CD14-positive monocyte (primary cell): ENCODE measurements at regions not wholly inside any gene's neighbourhood (a gene's known extent, or its start where the extent isn't known, plus 50 kb on each side); places are given as distances from the start of the nearest gene placed in this dataset.

Experiments
- DNase-seq, 3 donors: peaks; one replicate each; pipeline ENCODE4 v3.0.0-alpha.2; 2011 to 2022
- H2AFZ ChIP-seq: 2 replicates; pipeline ENCODE4 v1.6.0; 2012; ENCODE audit warnings: mild to moderate bottlenecking, low read depth, low read length, inconsistent platforms; ENCODE audit not compliant: insufficient read depth, poor library complexity, severe bottlenecking
- H3K27ac ChIP-seq, 2 donors: 1 replicate in 1 of 2; 2 replicates in 1 of 2; pipeline ENCODE4 v1.5.1; 2012 to 2013; ENCODE audit warnings: low read length in 2 of 2, control low read depth in 1 of 2, inconsistent platforms in 1 of 2, low read depth in 1 of 2, mild to moderate bottlenecking in 1 of 2
- H3K27me3 ChIP-seq, 2 donors: one replicate each; pipeline versions ENCODE4 v1.6.0 to v1.6.1; 2011 to 2013; ENCODE audit warnings: low read length in 2 of 2; ENCODE audit not compliant: control insufficient read depth in 2 of 2, insufficient read depth in 2 of 2
- H3K36me3 ChIP-seq, 2 donors: replicated peaks in 1 of 2; 1 replicate in 1 of 2; 2 replicates in 1 of 2; pipeline versions ENCODE4 v1.5.1 to v1.6.1; 2012 to 2013; ENCODE audit warnings: low read length in 2 of 2, control low read depth in 1 of 2, inconsistent platforms in 1 of 2, mild to moderate bottlenecking in 1 of 2; ENCODE audit not compliant: insufficient read depth in 2 of 2, control insufficient read depth in 1 of 2
- H3K4me1 ChIP-seq, 2 donors: 1 replicate in 1 of 2; 2 replicates in 1 of 2; pipeline versions ENCODE4 v1.5.1 to v1.6.1; 2012 to 2013; ENCODE audit warnings: low read length in 2 of 2, control low read depth in 1 of 2, inconsistent platforms in 1 of 2, mild to moderate bottlenecking in 1 of 2, moderate library complexity in 1 of 2; ENCODE audit not compliant: insufficient read depth in 2 of 2, control insufficient read depth in 1 of 2
- H3K4me2 ChIP-seq: replicated peaks from 2 replicates; pipeline ENCODE3; 2012; ENCODE audit warnings: low read length, moderate library complexity, mild to moderate bottlenecking; ENCODE audit not compliant: poor library complexity, severe bottlenecking; ENCODE audit errors: extremely low read depth
- H3K4me3 ChIP-seq, 3 experiments: fragments of 200-600 bp in 1 of 3; sonication (generic) in 1 of 3; replicated peaks in 1 of 3; 1 replicate in 2 of 3; 2 replicates in 1 of 3; pipeline ENCODE4 v1.5.1; 2011 to 2013; ENCODE audit warnings: low read length in 3 of 3, mild to moderate bottlenecking in 3 of 3, control low read depth in 2 of 3, low read depth in 2 of 3, inconsistent platforms in 1 of 3, moderate library complexity in 1 of 3
- H3K79me2 ChIP-seq: 2 replicates; pipeline ENCODE4 v1.6.0; 2012; ENCODE audit warnings: mild to moderate bottlenecking, control low read depth, inconsistent platforms, low read length, moderate library complexity; ENCODE audit not compliant: insufficient read depth
- H3K9ac ChIP-seq: 2 replicates; pipeline ENCODE4 v1.6.0; 2017; ENCODE audit warnings: low read length, mild to moderate bottlenecking; ENCODE audit not compliant: insufficient read depth, poor library complexity, severe bottlenecking
- H3K9me3 ChIP-seq, 2 donors: replicated peaks in 1 of 2; 1 replicate in 1 of 2; 2 replicates in 1 of 2; pipeline versions ENCODE4 v1.5.1 to v1.6.1; 2012 to 2013; ENCODE audit warnings: low read length in 2 of 2, control low read depth in 1 of 2; ENCODE audit not compliant: control insufficient read depth in 1 of 2, insufficient read depth in 1 of 2
- H4K20me1 ChIP-seq: 2 replicates; pipeline ENCODE4 v1.6.0; 2012; ENCODE audit warnings: mild to moderate bottlenecking, low read length, control low read depth, moderate library complexity; ENCODE audit not compliant: insufficient read depth
- H3K27ac Mint-ChIP-seq, 7 donors: one replicate each; pipeline ENCODE4 v1.8.0; 2020; ENCODE audit warnings: mild to moderate bottlenecking in 7 of 7, mixed read lengths in 7 of 7, moderate library complexity in 6 of 7, inconsistent platforms in 2 of 7
- H3K27me3 Mint-ChIP-seq, 3 donors: one replicate each; pipeline ENCODE4 v1.8.0; 2021 to 2022; ENCODE audit warnings: low read depth in 3 of 3, mild to moderate bottlenecking in 3 of 3, mixed read lengths in 3 of 3, moderate library complexity in 3 of 3, inconsistent platforms in 1 of 3
- H3K36me3 Mint-ChIP-seq, 2 donors: one replicate each; pipeline ENCODE4 v1.8.0; 2020; ENCODE audit warnings: mixed read lengths in 2 of 2, inconsistent platforms in 1 of 2, mild to moderate bottlenecking in 1 of 2
- H3K4me1 Mint-ChIP-seq: one replicate; pipeline ENCODE4 v1.8.0; 2020; ENCODE audit warnings: mild to moderate bottlenecking, mixed read lengths
- H3K4me3 Mint-ChIP-seq, 2 donors: one replicate each; pipeline ENCODE4 v1.8.0; 2020; ENCODE audit warnings: mild to moderate bottlenecking in 2 of 2, mixed read lengths in 2 of 2, moderate library complexity in 1 of 2
- H3K9me3 Mint-ChIP-seq, 7 donors: one replicate each; pipeline ENCODE4 v1.8.0; 2020 to 2022; ENCODE audit warnings: mixed read lengths in 7 of 7, mild to moderate bottlenecking in 6 of 7, moderate library complexity in 6 of 7, inconsistent platforms in 2 of 7
- WGBS: methylation state at CpG from one replicate; pipeline ENCODE4 v1.1.5; 2013; ENCODE audit warnings: missing lambda C conversion rate; ENCODE audit not compliant: insufficient coverage; 5-methylcytosine and 5-hydroxymethylcytosine counted together
- intact Hi-C, 2 donors: fragments of 100-400 bp; cut with micrococcal nuclease; formaldehyde crosslinking; loops; one replicate each; pipeline versions ENCODE4 v1.15.0 to v1.15.1; 2023
- TF ChIP-seq, protein P1 (sequence below): fragments of 200-600 bp; IDR thresholded peaks from one replicate; pipeline ENCODE4 v1.8.0; 2022; ENCODE audit warnings: antibody characterized with exemption, mild to moderate bottlenecking

DNA sequence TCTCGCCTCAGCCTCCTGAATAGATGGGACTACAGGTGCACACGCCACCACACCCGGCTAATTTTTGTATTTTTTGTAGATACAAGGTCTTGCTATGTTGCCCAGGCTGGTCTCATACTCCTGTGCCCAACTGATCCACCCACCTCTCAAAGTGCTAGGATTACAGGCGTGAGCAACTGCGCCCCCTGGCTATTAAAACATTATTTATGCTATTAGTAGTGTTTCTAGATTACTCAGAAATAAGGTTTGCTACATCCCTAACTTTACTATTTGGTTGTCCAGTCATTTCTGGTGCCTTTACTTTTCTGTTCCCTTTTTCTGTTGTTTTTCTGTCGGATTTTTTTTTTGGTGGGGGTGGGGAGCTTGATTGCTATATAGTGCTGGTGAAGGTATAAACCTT lies 393.6 kb upstream of the TPM1 start:
- no peaks in the 10 kb centered on the region for H3K36me3 ChIP-seq
- H3K4me1 ChIP-seq = peaks cover 48 to 57% of the 10 kb centered on the region in 2 donors
- no peak overlapping the region for H2AFZ ChIP-seq
- TF ChIP-seq, protein P1, sequence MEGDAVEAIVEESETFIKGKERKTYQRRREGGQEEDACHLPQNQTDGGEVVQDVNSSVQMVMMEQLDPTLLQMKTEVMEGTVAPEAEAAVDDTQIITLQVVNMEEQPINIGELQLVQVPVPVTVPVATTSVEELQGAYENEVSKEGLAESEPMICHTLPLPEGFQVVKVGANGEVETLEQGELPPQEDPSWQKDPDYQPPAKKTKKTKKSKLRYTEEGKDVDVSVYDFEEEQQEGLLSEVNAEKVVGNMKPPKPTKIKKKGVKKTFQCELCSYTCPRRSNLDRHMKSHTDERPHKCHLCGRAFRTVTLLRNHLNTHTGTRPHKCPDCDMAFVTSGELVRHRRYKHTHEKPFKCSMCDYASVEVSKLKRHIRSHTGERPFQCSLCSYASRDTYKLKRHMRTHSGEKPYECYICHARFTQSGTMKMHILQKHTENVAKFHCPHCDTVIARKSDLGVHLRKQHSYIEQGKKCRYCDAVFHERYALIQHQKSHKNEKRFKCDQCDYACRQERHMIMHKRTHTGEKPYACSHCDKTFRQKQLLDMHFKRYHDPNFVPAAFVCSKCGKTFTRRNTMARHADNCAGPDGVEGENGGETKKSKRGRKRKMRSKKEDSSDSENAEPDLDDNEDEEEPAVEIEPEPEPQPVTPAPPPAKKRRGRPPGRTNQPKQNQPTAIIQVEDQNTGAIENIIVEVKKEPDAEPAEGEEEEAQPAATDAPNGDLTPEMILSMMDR = peak; percentile 42
- Mint-ChIP-seq H3K27me3 (peaks cover 0 to 3% (median 3%) of the 10 kb centered on the region in 3 donors), H3K27ac (peak overlapping the region; percentile 12 to 86 (median 56)), H3K4me1 (peaks cover 46% of the 10 kb centered on the region), H3K36me3 (no peaks in the 10 kb centered on the region), H3K4me3 (no peak overlapping the region), H3K9me3 (peaks cover 0 to 1% (median 0%) of the 10 kb centered on the region in 7 donors)
- WGBS = no CpG with 5 or more reads among the region's 6 CpGs
- no peaks in the 10 kb centered on the region for H3K27me3 ChIP-seq
- no peaks in the 10 kb centered on the region for H4K20me1 ChIP-seq
- H3K4me3 ChIP-seq = no peak overlapping the region
- intact Hi-C loops = no loop called here
- H3K9me3 ChIP-seq = no peaks in the 10 kb centered on the region
- peak overlapping the region in 1 of 2 donors; percentile 75 for H3K27ac ChIP-seq
- H3K79me2 ChIP-seq = no peaks in the 10 kb centered on the region
- peak; percentile 17 to 28 (median 23) for DNase-seq
- no peak overlapping the region for H3K9ac ChIP-seq
- no peak overlapping the region for H3K4me2 ChIP-seq

DNA sequence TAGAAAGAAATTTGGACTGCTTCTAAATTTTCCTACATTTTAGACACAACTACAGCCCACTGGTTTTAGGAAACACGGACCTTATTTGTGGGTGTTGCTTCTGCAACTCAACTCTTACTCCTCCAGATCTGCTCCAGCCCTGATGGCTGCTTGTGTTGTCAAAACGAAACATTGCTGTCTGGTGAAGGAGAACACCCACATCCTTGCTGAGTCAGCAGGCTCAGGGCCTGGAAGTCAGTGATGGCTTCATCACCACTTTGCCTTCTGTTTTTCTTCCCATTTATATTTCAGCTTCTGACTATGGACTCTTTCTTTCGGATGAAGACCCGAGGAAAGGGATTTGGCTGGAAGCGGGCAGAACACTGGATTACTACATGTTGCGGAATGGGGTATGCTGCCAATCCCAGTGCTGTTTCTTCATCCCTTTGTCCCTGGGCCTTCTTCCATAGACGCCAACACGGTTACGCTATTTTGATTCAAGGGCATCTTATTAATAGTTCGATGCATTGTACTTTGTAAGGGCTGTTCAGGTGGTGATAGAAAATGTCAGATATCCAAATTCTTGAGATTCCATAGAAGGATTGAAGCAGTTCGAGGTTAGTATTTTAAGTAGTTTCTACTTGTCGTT lies 392.6 kb upstream of the TPM1 start:
- Histone ChIP-seq H3K4me3 (peak overlapping the region in 1 of 3 experiments; percentile 11), H3K4me1 (peaks cover 48 to 57% of the 10 kb centered on the region in 2 donors), H2AFZ (peak overlapping the region; percentile 9), H3K36me3 (no peaks in the 10 kb centered on the region), H3K27me3 (no peaks in the 10 kb centered on the region), H3K9ac (peak overlapping the region; percentile 29), H3K4me2 (peak overlapping the region; percentile 22), H3K79me2 (no peaks in the 10 kb centered on the region), H4K20me1 (no peaks in the 10 kb centered on the region), H3K27ac (peak overlapping the region; percentile 16 to 75), H3K9me3 (no peaks in the 10 kb centered on the region)
- TF ChIP-seq, protein P1 = no peak
- H3K36me3 Mint-ChIP-seq = peaks cover 0 to 3% of the 10 kb centered on the region in 2 donors
- H3K9me3 Mint-ChIP-seq = peaks cover 0 to under 1% (median 0%) of the 10 kb centered on the region in 7 donors
- DNase-seq = peak; percentile 54 to 63 (median 62)
- peak overlapping the region in 1 of 2 donors; percentile 48 for H3K4me3 Mint-ChIP-seq
- peaks cover 0 to 3% (median 2%) of the 10 kb centered on the region in 3 donors for H3K27me3 Mint-ChIP-seq
- WGBS = 89% methylated on average over 10 of the region's 12 CpGs
- peaks cover 46% of the 10 kb centered on the region for H3K4me1 Mint-ChIP-seq
- H3K27ac Mint-ChIP-seq = peak overlapping the region; percentile 12 to 90 (median 68)
- intact Hi-C loops = no loop called here
